ENCODE measurements at regions not wholly inside any gene's neighbourhood (a gene's known extent, or its start where the extent isn't known, plus 50 kb on each side); places are given as distances from the start of the nearest gene placed in this dataset.

- H3K4me1 ChIP-seq (ENCODE audit: insufficient read depth, low read length), result no peaks in the 10 kb centered on the region
- intact Hi-C loops (cut with micrococcal nuclease), result no loop called here
- no peak overlapping the region for H3K27ac ChIP-seq (ENCODE audit: low read length)
- H3K9ac ChIP-seq (ENCODE audit: low read length), result no peak overlapping the region
- no peak for DNase-seq
- H4K20me1 ChIP-seq (ENCODE audit: low read length), result no peaks in the 10 kb centered on the region
- H3K4me3 ChIP-seq (ENCODE audit: low read length), result no peak overlapping the region
- ChIA-PET POLR2A (ENCODE audit: unreplicated experiment) (no interaction called here), CTCF (no interaction called here)
- ATAC-seq, result no peak
- TF ChIP-seq EZH2 (IDR thresholded peaks at IDR 0.05; ENCODE audit: low read length, unreplicated experiment) (no peak), EZH2phosphoT487 (IDR thresholded peaks at IDR 0.05; ENCODE audit: borderline replicate concordance, low read length) (no peak), CTCF (conservative IDR thresholded peaks at IDR 0.05; ENCODE audit: low read depth, low read length) (no peak)
- no peaks in the 10 kb centered on the region for H3K9me2 ChIP-seq (replicated peaks; ENCODE audit: low read length)
- BruUV-seq (replicated peaks), result no TSS peak
- no peaks in the 10 kb centered on the region for H3K27me3 ChIP-seq (ENCODE audit: low read length)
- H3K79me2 ChIP-seq (ENCODE audit: low read length), result no peaks in the 10 kb centered on the region
- no peaks in the 10 kb centered on the region for H3K9me3 ChIP-seq (ENCODE audit: low read length)
- no peaks in the 10 kb centered on the region for H3F3A ChIP-seq (ENCODE audit: low read length, unreplicated experiment)
- no peaks in the 10 kb centered on the region for H3K36me3 ChIP-seq (ENCODE audit: low read depth, low read length)
- no peak overlapping the region for H2AFZ ChIP-seq (ENCODE audit: low read length)
- H3K4me2 ChIP-seq (ENCODE audit: low read length), result no peak overlapping the region
Measured at GRCh38 chr13:73873940-73874830, 260.0 kb downstream of the KLF12 start.

GRCh38 chr13:73872397-73872796 is 261.8 kb downstream of the KLF12 start:
- Histone ChIP-seq H3K4me2 (ENCODE audit: low read length) (no peak overlapping the region), H3K27me3 (ENCODE audit: low read length) (no peaks in the 10 kb centered on the region), H3K9me2 (replicated peaks; ENCODE audit: low read length) (no peaks in the 10 kb centered on the region), H3K36me3 (ENCODE audit: low read depth, low read length) (no peaks in the 10 kb centered on the region), H3K9me3 (ENCODE audit: low read length) (no peaks in the 10 kb centered on the region), H3K79me2 (ENCODE audit: low read length) (no peaks in the 10 kb centered on the region), H3F3A (ENCODE audit: low read length, unreplicated experiment) (no peaks in the 10 kb centered on the region), H3K4me3 (ENCODE audit: low read length) (no peak overlapping the region), H3K27ac (ENCODE audit: low read length) (no peak overlapping the region), H3K9ac (ENCODE audit: low read length) (no peak overlapping the region), H4K20me1 (ENCODE audit: low read length) (no peaks in the 10 kb centered on the region), H3K4me1 (ENCODE audit: insufficient read depth, low read length) (no peaks in the 10 kb centered on the region), H2AFZ (ENCODE audit: low read length) (no peak overlapping the region)
- intact Hi-C loops (cut with micrococcal nuclease), result no loop called here
- ATAC-seq (no peak), DNase-seq (no peak)
- no TSS peak for BruUV-seq (replicated peaks)
- CTCF ChIA-PET, result no interaction called here
- POLR2A ChIA-PET (ENCODE audit: unreplicated experiment), result no interaction called here
- no peak for TF ChIP-seq CTCF (conservative IDR thresholded peaks at IDR 0.05; ENCODE audit: low read depth, low read length)
- no peak for TF ChIP-seq EZH2 (IDR thresholded peaks at IDR 0.05; ENCODE audit: low read length, unreplicated experiment)
- no peak for TF ChIP-seq EZH2phosphoT487 (IDR thresholded peaks at IDR 0.05; ENCODE audit: borderline replicate concordance, low read length)

Measured in PC-3 (cell line).